PFSK-1 (cell line): ENCODE measurements at regions not wholly inside any gene's neighbourhood (a gene's known extent, or its start where the extent isn't known, plus 50 kb on each side); places are given as distances from the start of the nearest gene placed in this dataset.

Experiments used
- FOXP2 ChIP-seq: optimal IDR thresholded peaks from 2 replicates; pipeline ENCODE3; 2011; ENCODE audit warnings: borderline replicate concordance, control low read depth, inconsistent platforms; ENCODE audit not compliant: insufficient read depth; ENCODE audit errors: extremely low read length, extremely low read depth
- POLR2AphosphoS5 ChIP-seq: IDR thresholded peaks from 2 replicates; pipeline ENCODE4 v1.6.1; 2012; ENCODE audit warnings: low read depth, mild to moderate bottlenecking, control low read depth, low read length, moderate library complexity
- REST ChIP-seq, 2 experiments: IDR thresholded peaks; 2 replicates each; pipeline versions ENCODE4 v1.6.1 to v1.8.0; 2011 to 2012; ENCODE audit warnings: low read depth in 2 of 2, low read length in 2 of 2, control low read depth in 1 of 2, inconsistent platforms in 1 of 2, mild to moderate bottlenecking in 1 of 2, moderate library complexity in 1 of 2; ENCODE audit not compliant: insufficient read depth in 1 of 2
- SIN3A ChIP-seq: IDR thresholded peaks from 2 replicates; pipeline ENCODE4 v1.6.1; 2012; ENCODE audit warnings: mild to moderate bottlenecking, low read length, moderate library complexity, borderline replicate concordance; ENCODE audit not compliant: insufficient read depth
- TAF1 ChIP-seq: IDR thresholded peaks from 2 replicates; pipeline ENCODE4 v1.6.1; 2012; ENCODE audit warnings: low read length, control low read depth, borderline replicate concordance; ENCODE audit not compliant: insufficient read depth

DNA sequence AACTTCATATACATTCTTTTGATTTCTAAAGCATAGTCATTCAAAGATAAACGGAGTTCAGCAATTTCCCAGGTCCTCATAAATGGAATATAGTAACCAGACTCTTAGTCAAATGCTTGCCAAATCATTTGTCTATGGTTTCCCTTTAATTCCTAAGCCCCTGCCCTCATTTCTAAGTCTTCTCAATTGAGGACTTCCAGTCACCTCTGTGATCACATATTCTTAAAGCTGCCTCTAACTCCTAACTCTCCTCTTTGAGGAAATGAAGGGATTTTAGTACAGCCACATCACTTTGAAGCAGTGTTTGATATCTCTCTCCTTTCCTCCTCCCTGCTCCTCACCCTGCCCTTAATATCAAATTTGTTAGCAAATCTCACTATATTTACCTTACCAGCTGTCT is 58.7 kb downstream of the PLEKHG1 start:
- no peak for TF ChIP-seq SIN3A
- no peak for TF ChIP-seq POLR2AphosphoS5
- no peak for TF ChIP-seq TAF1
- no peak for TF ChIP-seq REST (IDR thresholded peaks at IDR 0.05; ENCODE audit: insufficient read depth in 1 of 2, low read depth in 2 of 2, low read length in 2 of 2)
- TF ChIP-seq FOXP2 = no peak

DNA sequence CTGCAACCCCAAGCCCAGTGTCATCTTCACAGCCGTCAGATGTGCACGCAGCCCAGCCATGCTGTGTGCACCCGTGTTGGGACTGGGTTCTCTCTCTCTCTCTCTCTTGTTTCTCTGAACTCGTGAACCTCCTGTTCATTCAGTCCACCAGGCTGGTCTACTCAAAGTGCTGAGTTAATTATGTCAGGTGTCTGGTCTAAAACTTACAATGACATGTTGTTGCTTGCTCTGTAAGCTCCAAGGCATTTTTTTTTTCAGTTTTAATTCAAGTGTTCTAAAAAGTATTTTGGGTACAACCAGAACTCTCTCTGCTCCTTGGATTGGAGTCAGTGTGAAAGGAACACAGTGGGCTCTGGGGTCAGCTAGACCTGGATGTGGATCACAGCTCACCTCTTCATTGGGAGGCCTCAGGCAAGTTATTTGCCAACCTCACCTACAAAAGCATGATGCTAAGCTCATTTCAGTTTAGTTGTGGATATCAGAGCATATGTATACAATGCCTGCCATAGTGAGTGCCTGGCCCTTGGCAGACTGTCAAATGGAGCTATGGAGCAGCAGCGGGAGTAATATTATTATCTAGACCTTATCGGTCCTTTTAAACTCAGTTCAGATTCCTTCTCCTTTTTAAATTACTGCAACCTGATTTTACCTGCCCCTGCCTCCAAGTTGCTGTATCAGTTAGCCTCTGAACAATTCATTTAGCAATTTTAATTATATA is 59.5 kb downstream of the PLEKHG1 start:
- TF ChIP-seq REST (IDR thresholded peaks at IDR 0.05; ENCODE audit: insufficient read depth in 1 of 2, low read depth in 2 of 2, low read length in 2 of 2) = no peak
- TF ChIP-seq FOXP2 = no peak
- no peak for TF ChIP-seq POLR2AphosphoS5
- no peak for TF ChIP-seq SIN3A
- no peak for TF ChIP-seq TAF1

GRCh38 chr6:150661216-150662007 is 61.7 kb downstream of the PLEKHG1 start:
- TF ChIP-seq REST (IDR thresholded peaks at IDR 0.05; ENCODE audit: insufficient read depth in 1 of 2, low read depth in 2 of 2, low read length in 2 of 2) (no peak), POLR2AphosphoS5 (no peak), TAF1 (no peak), FOXP2 (no peak), SIN3A (no peak)

GRCh38 chr6:150662814-150663213 is 63.1 kb downstream of the PLEKHG1 start:
- no peak for TF ChIP-seq FOXP2
- no peak for TF ChIP-seq REST (IDR thresholded peaks at IDR 0.05; ENCODE audit: insufficient read depth in 1 of 2, low read depth in 2 of 2, low read length in 2 of 2)
- TF ChIP-seq TAF1 = no peak
- no peak for TF ChIP-seq POLR2AphosphoS5
- no peak for TF ChIP-seq SIN3A
